Activated CD4-positive, alpha-beta memory T cell treated with anti-CD3 and anti-CD28 coated beads for 36 hours (primary cell): ENCODE measurements at regions not wholly inside any gene's neighbourhood (a gene's known extent, or its start where the extent isn't known, plus 50 kb on each side); places are given as distances from the start of the nearest gene placed in this dataset.
A peak's percentile ranks its signal among the peaks of the same experiment; 100 is the strongest.

Source experiments
- CTCF ChIA-PET: fragments of 350-600 bp; sonication (Branson Sonifier 250); formaldehyde crosslinking; loops from one replicate; lab custom pipeline; 2021; ENCODE audit warnings: antibody characterized with exemption, inconsistent platforms; lab: Charles Lee
- POLR2A ChIA-PET: fragments of 350-600 bp; sonication (Branson Sonifier 250); formaldehyde crosslinking; loops from one replicate; lab custom pipeline; 2021; ENCODE audit warnings: antibody characterized with exemption; lab: Charles Lee
- DNase-seq: peaks from one replicate; pipeline ENCODE4 v3.0.0-alpha.2; 2020
- H3K27ac Mint-ChIP-seq: one replicate; pipeline ENCODE4 v1.8.0; 2021; ENCODE audit warnings: mixed read lengths
- H3K27me3 Mint-ChIP-seq: one replicate; pipeline ENCODE4 v1.8.0; 2021; ENCODE audit warnings: mixed read lengths
- H3K36me3 Mint-ChIP-seq: one replicate; pipeline ENCODE4 v1.8.0; 2021; ENCODE audit warnings: mixed read lengths
- H3K4me1 Mint-ChIP-seq: one replicate; pipeline ENCODE4 v1.8.0; 2021; ENCODE audit warnings: low read depth, mixed read lengths
- H3K4me3 Mint-ChIP-seq: one replicate; pipeline ENCODE4 v1.8.0; 2021; ENCODE audit warnings: mild to moderate bottlenecking, mixed read lengths
- H3K9me3 Mint-ChIP-seq: one replicate; pipeline ENCODE4 v1.8.0; 2021; ENCODE audit warnings: mixed read lengths
- intact Hi-C: fragments of 100-400 bp; cut with micrococcal nuclease; formaldehyde crosslinking; loops from one replicate; pipeline ENCODE4 v1.15.1; 2023

DNA sequence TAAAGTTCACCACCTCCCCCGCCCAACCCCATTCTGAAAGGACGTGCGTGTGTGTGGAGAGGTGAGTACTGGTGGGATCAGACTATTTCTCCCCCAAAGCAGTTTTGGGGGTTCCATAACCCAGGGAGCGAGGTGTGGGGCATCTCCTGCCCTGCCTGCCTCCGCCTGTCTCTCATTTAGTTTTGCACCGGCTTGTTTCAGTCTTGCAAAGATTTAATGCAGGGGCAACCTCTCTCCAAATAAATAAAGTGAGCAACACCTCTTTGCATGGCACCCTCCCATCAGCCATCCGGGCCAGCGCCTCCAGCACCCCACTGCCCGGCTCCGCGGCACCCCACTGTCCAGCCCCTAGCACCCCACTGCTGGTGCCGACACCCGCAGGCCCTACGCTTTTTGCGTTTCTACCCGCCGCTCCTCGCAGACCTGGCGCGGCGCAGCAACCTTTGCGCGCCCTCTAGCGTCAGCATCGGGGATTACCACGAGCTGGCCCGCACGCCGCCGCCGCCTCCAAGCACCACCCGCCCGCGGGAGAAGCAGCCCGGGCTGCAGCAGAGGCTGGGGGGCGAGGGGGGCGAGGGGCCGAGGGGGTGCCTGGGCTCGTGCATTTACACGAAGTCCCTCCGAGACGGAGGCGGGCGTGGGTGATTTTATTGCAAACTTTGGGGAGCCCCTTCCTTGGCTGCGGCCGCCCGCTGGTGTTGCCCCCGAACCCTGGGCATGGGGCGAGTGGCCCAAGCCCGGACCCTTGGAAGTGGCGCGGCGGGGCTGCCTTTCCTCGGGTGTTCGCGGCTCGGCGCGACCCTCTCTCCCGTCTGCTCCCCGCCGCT, 55.8 kb upstream of the VRK1 start:
- CTCF ChIA-PET = interaction anchor here (0.6 to 2.5 kb wide), 24 partner anchors 9 to 604 kb away, joined by 3 to 13 read pairs (median 3); partner anchors contain the start of gene VRK1
- H3K9me3 Mint-ChIP-seq = no peaks in the 10 kb centered on the region
- H3K4me1 Mint-ChIP-seq = peaks cover 10% of the 10 kb centered on the region
- DNase-seq = peak; percentile 80
- no peaks in the 10 kb centered on the region for H3K36me3 Mint-ChIP-seq
- peaks cover 48% of the 10 kb centered on the region for H3K27me3 Mint-ChIP-seq
- POLR2A ChIA-PET = no interaction called here
- peak overlapping the region; percentile 17 for H3K4me3 Mint-ChIP-seq
- no peak overlapping the region for H3K27ac Mint-ChIP-seq
- intact Hi-C loops = loop anchor here (2.0 kb wide), 1 partner anchor 157 kb away; no protein-coding TSS in a partner anchor

DNA sequence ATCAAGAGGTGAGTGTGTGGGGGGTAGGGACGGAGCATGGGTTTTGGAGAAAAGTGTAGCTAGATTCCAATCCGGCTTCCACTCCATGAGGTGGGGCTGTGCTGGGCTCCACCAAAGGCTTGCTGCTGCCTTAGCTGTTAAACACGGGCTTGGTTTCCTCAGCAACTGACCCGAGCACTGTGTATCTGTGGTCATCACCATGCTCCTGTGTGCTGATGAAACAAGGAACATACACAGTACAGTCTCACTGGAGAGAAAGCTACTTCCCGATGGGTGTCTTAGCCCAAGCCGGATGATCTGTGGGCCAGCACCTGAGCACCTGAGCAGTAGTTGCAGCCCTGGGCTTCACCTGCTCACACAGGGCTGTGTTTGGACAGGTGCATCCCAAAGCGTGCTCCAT, 52.9 kb upstream of the VRK1 start:
- CTCF ChIA-PET = no interaction called here
- Mint-ChIP-seq H3K4me1 (peaks cover 10% of the 10 kb centered on the region), H3K4me3 (no peak overlapping the region), H3K9me3 (no peaks in the 10 kb centered on the region), H3K27me3 (peaks cover 35% of the 10 kb centered on the region), H3K27ac (no peak overlapping the region), H3K36me3 (no peaks in the 10 kb centered on the region)
- intact Hi-C loops = no loop called here
- DNase-seq = no peak
- POLR2A ChIA-PET = no interaction called here

DNA sequence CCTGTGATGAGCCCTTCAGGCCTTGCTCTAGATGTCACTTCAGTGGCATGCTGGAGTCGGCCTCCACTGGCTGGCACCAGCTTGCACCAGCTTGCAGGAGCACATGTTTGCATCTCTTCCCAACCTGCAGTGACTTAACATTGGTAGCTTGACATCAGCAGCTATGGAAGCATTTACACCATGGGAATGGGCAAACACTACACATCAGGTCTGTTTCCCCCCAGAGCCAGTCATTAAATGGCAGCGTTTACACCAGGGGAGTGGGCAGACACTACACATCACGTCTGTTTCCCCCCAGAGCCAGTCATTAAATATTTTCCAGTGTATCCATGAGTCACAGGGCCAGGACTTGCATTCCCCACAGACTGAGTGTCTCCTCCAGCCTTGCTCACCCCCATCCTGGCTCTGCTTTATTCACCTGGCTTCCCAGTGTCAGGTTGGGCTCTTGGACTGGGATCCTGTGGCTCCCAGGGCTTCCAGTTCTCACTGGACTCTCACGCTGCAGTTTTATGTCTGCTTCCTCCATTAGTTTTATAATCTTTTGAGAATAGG, 51.6 kb upstream of the VRK1 start:
- Mint-ChIP-seq H3K4me3 (no peak overlapping the region), H3K4me1 (peaks cover 10% of the 10 kb centered on the region), H3K27me3 (peaks cover 25% of the 10 kb centered on the region), H3K36me3 (no peaks in the 10 kb centered on the region), H3K27ac (no peak overlapping the region), H3K9me3 (no peaks in the 10 kb centered on the region)
- intact Hi-C loops = no loop called here
- ChIA-PET CTCF (interaction anchor here (0.8 kb wide), 1 partner anchor 107 kb away, joined by 3 read pairs; no protein-coding TSS in a partner anchor), POLR2A (no interaction called here)
- DNase-seq = no peak

DNA sequence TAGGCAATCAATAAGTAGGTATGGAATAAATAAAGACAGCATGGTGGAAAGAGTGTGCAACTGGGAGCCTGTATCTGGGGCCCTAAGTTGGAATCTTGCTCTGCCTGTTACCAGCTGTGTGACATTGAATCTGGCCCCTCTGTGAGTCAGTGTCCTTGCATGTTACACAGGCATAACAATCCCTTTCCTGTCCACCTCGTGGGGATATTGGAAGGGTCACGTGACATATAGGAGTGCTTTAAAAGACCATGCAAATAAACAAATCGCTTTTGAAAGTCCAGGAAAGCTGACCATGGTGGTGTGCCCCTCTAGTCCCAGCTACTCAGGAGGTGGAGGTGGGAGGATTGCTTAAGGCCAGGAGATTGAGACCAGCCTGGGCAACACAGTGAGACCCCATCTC, 51.1 kb upstream of the VRK1 start:
- H3K36me3 Mint-ChIP-seq = no peaks in the 10 kb centered on the region
- no peaks in the 10 kb centered on the region for H3K9me3 Mint-ChIP-seq
- intact Hi-C loops = no loop called here
- no peak for DNase-seq
- POLR2A ChIA-PET = no interaction called here
- peaks cover 21% of the 10 kb centered on the region for H3K27me3 Mint-ChIP-seq
- no peak overlapping the region for H3K27ac Mint-ChIP-seq
- CTCF ChIA-PET = interaction anchor here (0.8 kb wide), 1 partner anchor 106 kb away, joined by 3 read pairs; no protein-coding TSS in a partner anchor
- peaks cover 5% of the 10 kb centered on the region for H3K4me1 Mint-ChIP-seq
- H3K4me3 Mint-ChIP-seq = no peak overlapping the region

DNA sequence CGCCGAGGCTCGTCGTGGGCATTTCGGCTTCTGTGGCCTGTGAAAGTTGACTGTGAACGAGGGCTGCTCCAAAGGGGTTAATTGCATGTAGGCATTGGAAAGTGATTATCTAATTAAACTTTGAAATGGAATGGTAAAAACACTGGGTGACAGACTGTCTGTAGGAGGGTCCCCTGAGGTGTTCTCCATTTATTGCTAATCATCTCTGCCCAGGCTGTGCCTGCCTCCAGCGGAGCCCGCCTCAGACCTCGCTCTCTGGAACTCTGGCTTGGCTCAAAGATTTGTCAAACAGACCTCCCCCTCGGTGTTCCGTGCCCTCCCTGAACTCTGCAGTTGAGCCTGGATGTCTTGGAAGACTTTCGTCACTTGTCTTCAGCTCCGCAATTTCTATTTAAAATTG, 50.2 kb upstream of the VRK1 start:
- H3K27ac Mint-ChIP-seq = no peak overlapping the region
- no peak for DNase-seq
- H3K9me3 Mint-ChIP-seq = no peaks in the 10 kb centered on the region
- no peak overlapping the region for H3K4me3 Mint-ChIP-seq
- POLR2A ChIA-PET = no interaction called here
- H3K4me1 Mint-ChIP-seq = peaks cover under 1% of the 10 kb centered on the region
- CTCF ChIA-PET = no interaction called here
- H3K36me3 Mint-ChIP-seq = no peaks in the 10 kb centered on the region
- intact Hi-C loops = no loop called here
- H3K27me3 Mint-ChIP-seq = peaks cover 16% of the 10 kb centered on the region
